HG02885 (cell line): ENCODE measurements at regions not wholly inside any gene's neighbourhood (a gene's known extent, or its start where the extent isn't known, plus 50 kb on each side); places are given as distances from the start of the nearest gene placed in this dataset.
"Not testable (repeated sequence)": the region's sequence is repeated elsewhere in the genome, so short reads cannot be mapped to it uniquely, and the experiment has no call there.

Experiments used
- ATAC-seq: cut with Tn5 transposase; IDR thresholded peaks from one replicate; pipeline ENCODE4 v1.9.1; 2021; ENCODE audit warnings: mild to moderate bottlenecking; ENCODE audit not compliant: unreplicated experiment, poor library complexity

GRCh38 chr20:40293740-40294139, 395.3 kb downstream of the MAFB start:
- ATAC-seq: no peak

DNA sequence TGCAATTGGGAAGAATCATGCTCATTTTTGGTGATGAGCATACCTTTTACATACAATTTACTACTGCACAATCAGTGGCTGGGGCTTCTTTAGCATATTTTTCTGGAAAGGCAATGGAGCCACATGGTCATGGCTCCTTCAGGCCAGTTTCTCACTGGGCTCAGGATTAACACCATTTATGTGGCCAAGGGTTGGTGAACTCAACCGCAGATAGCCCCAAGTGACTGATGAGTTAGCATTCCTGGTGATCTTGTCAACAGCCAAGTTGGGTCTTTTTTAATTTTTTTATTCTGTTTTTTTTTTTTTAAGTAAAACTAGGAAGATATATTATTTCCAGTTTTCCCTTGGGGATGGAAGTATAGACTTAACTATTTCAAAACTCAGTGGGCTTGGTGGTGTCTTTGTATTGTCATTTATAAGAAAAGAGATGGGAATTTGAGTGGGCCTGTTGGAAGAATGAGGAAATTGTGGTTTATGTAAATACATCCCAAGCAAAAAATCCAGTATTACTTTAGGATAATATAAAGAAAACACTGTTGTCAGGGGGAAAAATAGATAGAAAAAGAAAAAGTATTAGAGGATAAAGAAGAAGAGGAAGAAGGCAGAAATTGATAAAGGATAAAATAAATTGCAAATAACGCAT, 397.4 kb downstream of the MAFB start:
- ATAC-seq: no peak

GRCh38 chr20:40287683-40288082, 401.4 kb downstream of the MAFB start:
- no peak for ATAC-seq

- ATAC-seq: no peak
These were observed 402.0 kb downstream of the MAFB start for GRCh38 chr20:40286975-40287531.

GRCh38 chr20:40284611-40285010, 404.4 kb downstream of the MAFB start:
- ATAC-seq: no peak

DNA sequence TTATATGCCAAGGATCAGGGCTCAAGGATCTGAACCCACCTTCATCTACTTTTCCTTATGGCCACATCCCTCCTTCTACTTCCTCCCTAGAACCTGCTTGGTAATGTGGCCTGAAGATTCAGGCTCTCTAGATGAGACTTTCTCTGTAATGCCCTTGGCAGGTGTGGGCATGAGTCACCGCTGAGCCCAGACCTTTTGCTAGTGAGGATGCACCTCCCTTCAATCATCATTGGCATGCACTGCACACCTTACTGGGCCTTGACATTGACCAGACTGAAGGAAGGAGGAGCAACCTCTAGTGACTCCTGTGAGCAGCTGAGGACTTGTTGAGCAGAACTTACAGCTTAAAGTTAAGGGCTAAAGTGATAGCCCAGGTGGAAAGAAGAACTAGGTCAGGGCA, 405.3 kb downstream of the MAFB start:
- ATAC-seq: no peak

DNA sequence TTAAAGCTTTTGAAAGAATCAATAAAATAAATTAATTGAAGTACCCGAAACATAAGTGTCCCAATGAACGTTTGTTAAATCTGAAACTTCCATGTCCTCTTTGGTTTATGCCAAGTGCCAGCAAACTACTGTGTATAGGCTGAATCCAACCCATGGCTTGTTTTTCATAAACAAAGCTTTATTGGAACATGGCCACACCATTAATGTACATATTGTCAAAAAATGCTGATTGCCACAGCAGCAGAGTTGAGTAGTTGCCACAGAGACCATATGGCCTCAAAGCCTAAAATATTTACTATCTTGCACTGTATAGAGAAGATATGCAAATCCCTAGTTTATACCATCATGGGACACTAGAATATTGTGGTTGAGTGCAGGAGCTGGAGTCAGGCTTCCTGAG, 406.1 kb downstream of the MAFB start:
- no peak for ATAC-seq

DNA sequence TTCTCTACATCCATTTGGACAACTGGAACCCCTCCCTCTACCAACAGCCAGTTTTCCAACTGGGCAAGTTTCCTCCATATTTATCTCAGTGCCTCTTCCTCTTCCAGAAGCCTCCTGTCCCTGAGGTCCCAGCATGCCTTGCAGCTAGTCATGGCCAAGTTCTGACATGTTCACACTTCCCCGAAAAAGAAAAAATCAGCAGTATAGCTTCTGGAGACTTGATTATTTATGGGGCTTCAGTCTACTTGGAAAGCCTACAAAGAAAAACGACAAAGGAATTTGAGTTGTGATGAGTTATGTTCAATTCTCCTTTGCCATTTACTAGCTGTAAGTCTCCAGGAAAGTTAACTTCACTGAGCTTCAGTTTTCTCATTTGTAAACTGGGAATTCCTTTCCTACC, 406.5 kb downstream of the MAFB start:
- no peak for ATAC-seq

DNA sequence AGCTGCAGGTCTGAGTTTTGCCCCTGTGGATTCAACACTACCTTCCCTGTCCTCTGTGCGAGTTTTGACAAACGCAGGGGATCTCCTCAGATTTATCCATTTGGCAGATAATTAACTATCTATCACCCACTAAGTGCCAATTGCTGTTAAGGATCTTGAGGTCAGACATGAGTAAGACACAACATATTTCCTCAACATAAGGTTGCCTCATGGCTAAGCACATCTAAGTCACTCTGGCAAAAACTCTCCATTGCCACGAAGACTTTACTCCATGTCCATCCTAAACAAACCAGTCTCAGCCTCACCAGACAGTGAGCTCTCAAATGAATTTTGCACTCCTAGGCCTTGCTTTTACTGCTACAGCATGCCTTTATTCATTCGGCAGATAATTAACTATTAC, 408.4 kb downstream of the MAFB start:
- ATAC-seq: no peak

GRCh38 chr20:40279390-40279789, 409.6 kb downstream of the MAFB start:
- ATAC-seq: no peak

DNA sequence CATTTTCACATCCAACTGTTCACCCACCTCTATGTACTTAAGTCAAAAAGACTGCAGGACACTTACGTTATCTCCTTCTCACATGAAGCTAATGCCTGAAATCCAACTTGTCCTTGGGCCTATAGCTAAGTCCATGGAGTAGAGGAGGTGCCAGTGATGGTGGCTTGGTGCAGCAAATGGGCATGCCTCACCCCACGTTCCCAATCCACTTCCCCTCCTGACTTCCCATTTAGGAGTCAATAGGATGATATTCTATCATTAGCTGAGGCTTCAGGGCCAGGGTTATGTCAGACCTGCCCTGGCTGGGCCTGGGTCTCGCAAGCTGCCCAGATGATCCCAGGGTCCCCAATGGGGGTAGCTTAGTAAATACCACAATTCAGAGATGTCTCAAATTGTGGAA, 410.4 kb downstream of the MAFB start:
- no peak for ATAC-seq

GRCh38 chr20:40276301-40276700, 412.7 kb downstream of the MAFB start:
- no peak for ATAC-seq

- no peak for ATAC-seq
These were observed 413.3 kb downstream of the MAFB start for GRCh38 chr20:40275738-40276137.

DNA sequence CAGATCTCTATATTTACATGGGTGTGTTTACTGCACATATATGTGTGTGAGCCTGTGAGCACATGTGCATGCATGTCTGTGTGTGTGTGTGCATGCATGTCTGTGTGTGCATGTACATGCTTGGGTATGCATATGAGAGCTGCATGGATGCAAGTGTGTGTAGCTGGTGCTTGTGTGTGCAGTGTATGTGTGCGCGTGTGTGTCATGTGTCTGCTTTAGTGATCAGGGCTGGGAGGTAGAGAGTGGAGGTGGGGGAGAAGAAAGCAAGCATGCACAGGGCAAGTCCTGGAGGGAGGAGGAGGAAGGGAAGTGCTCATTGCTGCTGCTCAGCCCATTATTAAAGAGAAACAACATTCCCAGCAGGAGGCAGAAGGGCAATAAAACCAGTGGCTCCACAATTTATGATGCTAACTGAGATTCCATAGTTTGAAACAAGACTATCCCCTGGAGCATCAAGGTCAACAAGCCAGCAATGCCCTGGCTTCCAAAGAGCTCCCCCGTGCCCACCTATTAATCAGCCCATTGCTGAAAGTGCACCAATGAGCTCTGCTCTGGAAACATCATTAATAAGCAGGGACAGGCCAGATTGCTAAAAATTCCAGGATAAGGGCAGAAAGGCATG, 414.0 kb downstream of the MAFB start:
- ATAC-seq: no peak

GRCh38 chr20:40269274-40269673, 419.8 kb downstream of the MAFB start:
- ATAC-seq: not testable (repeated sequence)

DNA sequence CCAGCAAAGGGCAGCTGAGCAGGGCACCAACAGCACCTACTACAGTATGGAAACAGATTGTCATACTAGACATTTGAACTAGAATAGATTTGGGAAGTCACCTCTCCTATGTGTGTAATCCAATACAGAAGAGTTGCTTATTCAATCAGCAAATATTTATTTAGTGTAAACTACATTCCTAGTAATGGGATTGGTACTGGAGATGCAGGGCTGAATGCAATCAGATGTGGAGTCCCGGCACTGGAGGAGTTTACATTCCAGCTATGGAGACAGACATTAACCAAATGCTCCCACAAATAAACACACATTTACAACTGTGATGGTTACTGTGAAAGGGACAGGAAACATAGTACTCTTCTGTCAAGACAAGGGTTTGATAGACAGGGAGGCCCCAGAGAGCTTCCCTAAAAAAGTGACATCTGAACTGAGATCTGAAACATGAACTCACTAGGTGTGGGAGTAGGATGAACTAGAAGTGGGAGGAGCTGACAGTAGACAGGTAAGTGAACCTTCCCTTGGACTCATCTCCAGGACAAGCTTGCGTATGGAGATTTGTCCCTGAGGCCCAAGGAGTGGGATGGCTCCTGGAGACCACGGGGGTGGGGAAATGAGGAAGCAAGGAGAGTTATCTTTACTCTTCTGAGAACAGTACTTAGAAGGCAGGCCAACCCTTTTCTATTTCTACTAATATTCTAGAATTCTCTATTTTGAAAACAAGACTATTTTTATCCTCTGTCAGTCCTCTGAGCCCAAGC, 420.5 kb downstream of the MAFB start:
- ATAC-seq: no peak

DNA sequence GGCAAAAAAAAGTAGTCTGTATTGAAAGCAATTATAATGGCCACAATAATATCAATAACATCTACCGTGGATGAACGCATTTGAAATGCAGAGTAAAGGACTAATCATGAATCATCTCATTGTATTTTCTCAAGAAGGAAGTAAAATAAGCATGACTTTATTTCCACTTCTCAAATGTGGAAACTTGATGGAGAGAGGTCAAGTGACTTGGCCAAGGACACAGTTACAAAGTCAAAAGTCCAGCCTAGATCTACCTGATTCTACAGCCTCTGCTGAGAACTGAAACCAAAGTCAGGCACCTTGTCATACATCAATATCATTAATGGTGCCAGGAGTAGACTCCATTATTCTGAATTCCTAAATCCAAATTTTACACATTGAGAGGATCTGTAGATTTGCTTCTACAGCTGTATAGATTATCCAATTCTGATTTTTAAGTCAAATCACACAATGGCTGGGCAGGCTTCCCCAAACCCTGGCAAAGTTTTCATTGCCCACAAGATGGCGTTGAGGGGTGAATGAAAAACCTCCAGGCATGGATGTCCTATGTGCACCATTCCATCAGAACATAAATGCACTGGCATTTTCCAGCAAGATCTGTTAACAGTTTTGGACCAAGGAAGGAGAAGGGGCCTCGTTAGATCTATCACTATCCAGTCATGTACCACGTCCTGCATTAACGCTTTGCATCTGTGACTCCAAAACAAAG, 423.1 kb downstream of the MAFB start:
- no peak for ATAC-seq

GRCh38 chr20:40262219-40262618, 426.8 kb downstream of the MAFB start:
- ATAC-seq: no peak

DNA sequence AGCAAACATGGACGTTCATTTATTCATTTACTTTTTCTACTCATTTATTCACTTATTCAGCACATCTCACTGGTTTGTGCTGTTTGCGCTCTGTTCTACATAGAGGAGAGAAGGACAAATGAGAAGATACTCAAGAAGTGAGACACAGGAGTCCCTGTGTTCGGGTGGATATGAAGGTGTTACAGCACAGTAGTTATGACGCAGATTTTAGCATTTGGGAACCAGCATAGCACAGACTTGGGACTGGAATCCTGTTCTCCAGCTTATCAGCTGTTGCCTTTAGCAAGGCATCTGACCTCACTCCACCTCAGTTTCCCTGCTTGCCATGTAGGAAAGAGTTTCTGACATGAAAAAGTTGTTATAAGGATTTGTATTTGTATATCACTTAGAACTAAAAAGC, 430.1 kb downstream of the MAFB start:
- ATAC-seq: no peak

DNA sequence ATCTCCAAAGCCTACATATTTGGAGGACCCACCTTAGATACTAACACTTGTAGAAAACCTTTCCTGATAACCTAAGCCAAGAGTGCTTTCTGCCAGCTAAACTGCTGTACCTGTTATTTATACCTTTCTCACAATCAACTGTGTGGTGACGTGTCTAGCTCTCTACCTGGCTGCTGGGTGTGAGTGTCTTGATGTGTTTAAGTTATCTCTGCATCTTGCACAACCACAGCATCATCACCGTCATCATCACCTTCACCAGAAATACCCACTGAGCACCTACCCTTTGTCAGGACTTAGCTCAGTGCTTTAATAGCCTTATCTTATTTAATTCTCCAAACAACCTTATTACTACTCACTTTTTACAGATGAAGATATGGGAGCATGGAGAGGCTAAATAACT, 431.3 kb downstream of the MAFB start:
- ATAC-seq: no peak

DNA sequence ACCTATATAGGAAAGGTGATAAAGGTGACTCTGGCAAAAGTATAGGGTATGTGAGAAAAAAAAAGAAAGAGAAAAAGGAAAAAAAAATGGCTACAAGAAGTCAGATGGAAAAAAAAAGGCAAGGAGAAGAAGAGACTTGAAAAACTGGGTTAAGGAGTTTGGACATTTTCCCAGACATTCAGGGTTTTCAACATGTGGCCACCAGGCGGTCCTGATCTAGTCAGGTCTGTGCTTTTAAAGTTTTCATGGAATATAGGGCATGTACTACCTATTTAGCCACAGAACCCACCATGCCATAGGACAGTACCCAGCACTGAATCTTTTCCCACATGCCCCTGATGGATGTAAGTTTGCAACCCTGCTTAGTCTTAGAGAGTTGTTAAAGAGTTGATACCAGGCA, 433.7 kb downstream of the MAFB start:
- ATAC-seq: no peak
